Kidney (tissue), 13 donors: ENCODE measurements at regions not wholly inside any gene's neighbourhood (a gene's known extent, or its start where the extent isn't known, plus 50 kb on each side); places are given as distances from the start of the nearest gene placed in this dataset.

ENCODE experiments used
- DNase-seq, 5 donors: peaks; one replicate each; pipeline ENCODE4 v3.0.0-alpha.2; 2013 to 2020
- FAIRE-seq: peaks from 2 replicates; lab custom pipeline; 2012; peaks lifted over from hg19 to GRCh38; lab: Jason Lieb, UNC
- H3K27ac ChIP-seq, 2 donors: one replicate each; pipeline ENCODE4 v1.7.0; 2013; ENCODE audit warnings: low read depth in 2 of 2, low read length in 2 of 2, inconsistent platforms in 1 of 2
- H3K27me3 ChIP-seq: one replicate; pipeline ENCODE4 v1.7.1; 2013; ENCODE audit warnings: low read length, inconsistent platforms; ENCODE audit not compliant: control insufficient read depth, insufficient read depth
- H3K36me3 ChIP-seq, 3 donors: one replicate each; pipeline versions ENCODE4 v1.7.0 to v1.7.1; 2013; ENCODE audit warnings: low read length in 3 of 3, control low read depth in 1 of 3, inconsistent platforms in 1 of 3; ENCODE audit not compliant: insufficient read depth in 3 of 3, control insufficient read depth in 2 of 3
- H3K4me1 ChIP-seq, 3 donors: one replicate each; pipeline versions ENCODE4 v1.7.0 to v1.7.1; 2013; ENCODE audit warnings: low read length in 3 of 3, inconsistent platforms in 1 of 3, low read depth in 1 of 3; ENCODE audit not compliant: control insufficient read depth in 2 of 3, insufficient read depth in 2 of 3
- H3K4me3 ChIP-seq, 3 donors: one replicate each; pipeline versions ENCODE4 v1.7.0 to v1.8.1; 2013; ENCODE audit warnings: low read length in 3 of 3, control low read depth in 1 of 3, inconsistent platforms in 1 of 3
- H3K9ac ChIP-seq, 3 donors: one replicate each; pipeline versions ENCODE4 v1.7.0 to v1.7.1; 2013; ENCODE audit warnings: low read length in 3 of 3, control low read depth in 1 of 3, inconsistent platforms in 1 of 3
- H3K9me3 ChIP-seq, 3 donors: one replicate each; pipeline versions ENCODE4 v1.7.0 to v1.7.1; 2013; ENCODE audit warnings: low read length in 3 of 3, control low read depth in 1 of 3, inconsistent platforms in 1 of 3; ENCODE audit not compliant: control insufficient read depth in 2 of 3, insufficient read depth in 1 of 3
- CTCF ChIP-seq: IDR thresholded peaks from 3 replicates; pipeline ENCODE4 v1.5.1; 2012; ENCODE audit warnings: mild to moderate bottlenecking, moderate library complexity, borderline replicate concordance; ENCODE audit not compliant: insufficient read depth; ENCODE audit errors: extremely low read depth
- intact Hi-C: fragments of 100-400 bp; cut with DNase I; formaldehyde crosslinking; loops from one replicate; pipeline ENCODE4 v1.11.1; 2022
- donor health status: control.
- donor health status: control.
- donor health status: control.
- donor health status: control.
- donor health status: control.
- donor health status: DM: yes; HTN: yes; CAD: no.
- donor health status: Normal renal cell carcinoma (clear cell type).

DNA sequence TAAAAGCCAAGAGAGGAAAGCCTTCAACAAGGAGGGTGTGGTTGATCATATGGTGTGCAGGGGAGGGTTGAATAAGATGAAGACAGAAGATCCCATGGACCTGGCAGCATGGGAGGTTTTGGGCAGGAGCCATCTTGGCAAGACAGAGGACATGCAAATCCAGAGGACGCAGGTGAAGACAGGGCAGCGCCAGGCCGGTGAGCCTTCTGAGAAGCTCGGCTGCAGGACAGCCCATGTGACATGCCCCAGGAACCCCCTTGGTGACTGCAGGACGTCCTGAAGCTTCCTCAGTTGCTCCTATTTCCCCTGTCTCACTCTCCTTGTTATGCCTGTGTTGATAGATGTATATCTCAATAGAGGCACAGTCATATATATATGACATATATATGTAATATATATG, 159.4 kb downstream of the GADD45G start:
- H3K27me3 ChIP-seq: no peaks in the 10 kb centered on the region
- H3K4me1 ChIP-seq: no peaks in the 10 kb centered on the region
- H3K9me3 ChIP-seq: no peaks in the 10 kb centered on the region
- no peak overlapping the region for H3K4me3 ChIP-seq
- DNase-seq (no peak), FAIRE-seq (no peak)
- no peak overlapping the region for H3K9ac ChIP-seq
- TF ChIP-seq CTCF: no peak
- intact Hi-C loops: no loop called here
- H3K27ac ChIP-seq: no peak overlapping the region
- no peaks in the 10 kb centered on the region for H3K36me3 ChIP-seq

DNA sequence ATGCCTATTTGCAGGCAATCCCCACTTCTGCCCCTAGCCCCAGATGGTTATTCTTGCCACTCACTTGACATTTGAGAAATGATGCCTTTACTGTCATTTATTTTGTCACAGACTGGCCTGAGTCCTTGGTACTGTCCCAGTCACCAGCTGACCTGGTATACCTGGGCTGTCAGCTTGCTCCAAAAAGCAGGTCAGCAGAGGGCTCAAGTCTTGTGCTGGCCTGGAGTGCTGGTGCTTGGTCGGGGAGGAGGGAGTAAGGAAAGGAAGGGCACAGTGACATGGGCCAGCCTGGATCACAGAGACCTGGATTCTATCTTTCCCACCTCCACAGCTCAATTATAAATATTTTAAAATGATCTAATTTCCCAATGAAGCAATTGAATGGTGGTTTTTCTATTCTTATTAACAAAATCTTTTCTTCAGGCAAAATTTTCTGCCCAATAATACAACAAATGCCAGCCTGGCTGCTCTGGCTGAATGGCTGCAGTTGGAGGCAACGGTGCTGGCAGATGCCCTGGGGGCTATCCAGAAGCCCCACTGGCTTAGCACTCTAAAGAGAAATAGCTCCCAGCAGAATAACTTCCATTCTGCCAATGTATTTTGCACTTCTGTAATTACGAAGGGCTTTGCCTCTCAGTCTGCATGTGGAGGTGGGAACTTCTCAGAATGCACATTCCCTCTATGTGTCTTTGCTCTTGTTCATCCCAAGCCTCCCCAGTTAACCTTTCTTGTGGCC, 160.6 kb downstream of the GADD45G start:
- H3K36me3 ChIP-seq: no peaks in the 10 kb centered on the region
- H3K27me3 ChIP-seq: no peaks in the 10 kb centered on the region
- TF ChIP-seq CTCF: no peak
- no peak overlapping the region for H3K9ac ChIP-seq
- no peaks in the 10 kb centered on the region for H3K4me1 ChIP-seq
- DNase-seq (no peak), FAIRE-seq (no peak)
- H3K9me3 ChIP-seq: no peaks in the 10 kb centered on the region
- intact Hi-C loops: no loop called here
- H3K4me3 ChIP-seq: no peak overlapping the region
- H3K27ac ChIP-seq: no peak overlapping the region

GRCh38 chr9:89766991-89767390, 162.2 kb downstream of the GADD45G start:
- DNase-seq: no peak
- no peak overlapping the region for H3K9ac ChIP-seq
- intact Hi-C loops: no loop called here
- no peak overlapping the region for H3K27ac ChIP-seq
- H3K9me3 ChIP-seq: no peaks in the 10 kb centered on the region
- no peaks in the 10 kb centered on the region for H3K36me3 ChIP-seq
- H3K27me3 ChIP-seq: no peaks in the 10 kb centered on the region
- no peak for FAIRE-seq
- TF ChIP-seq CTCF: no peak
- H3K4me1 ChIP-seq: no peaks in the 10 kb centered on the region
- H3K4me3 ChIP-seq: no peak overlapping the region

DNA sequence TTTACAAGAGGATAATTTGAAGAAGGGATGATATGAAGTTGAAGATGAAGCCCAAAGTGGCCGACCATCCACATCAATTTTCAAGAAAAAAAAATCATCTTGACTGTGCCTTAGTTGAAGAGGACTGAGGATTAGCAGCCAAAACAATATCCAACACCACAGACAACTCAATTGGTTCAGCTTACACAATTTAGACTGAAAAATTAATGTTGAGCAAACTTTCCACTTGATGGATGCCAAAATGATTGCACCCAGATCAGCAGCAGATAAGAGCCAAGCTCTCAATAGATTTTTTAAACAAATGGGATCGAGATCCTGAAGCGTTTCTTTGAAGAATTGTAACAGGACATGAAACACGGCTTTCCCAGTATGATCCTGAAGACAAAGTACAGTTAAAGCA, 163.2 kb downstream of the GADD45G start:
- Histone ChIP-seq H3K27me3 (no peaks in the 10 kb centered on the region), H3K4me3 (no peak overlapping the region), H3K4me1 (no peaks in the 10 kb centered on the region), H3K27ac (no peak overlapping the region), H3K9ac (no peak overlapping the region), H3K36me3 (no peaks in the 10 kb centered on the region), H3K9me3 (no peaks in the 10 kb centered on the region)
- DNase-seq: no peak
- intact Hi-C loops: no loop called here
- FAIRE-seq: no peak
- no peak for TF ChIP-seq CTCF
